ENCODE measurements at regions not wholly inside any gene's neighbourhood (a gene's known extent, or its start where the extent isn't known, plus 50 kb on each side); places are given as distances from the start of the nearest gene placed in this dataset.

GRCh38 chr6:73969971-73970970 is 274.3 kb downstream of the CD109 start:
- H3K27ac ChIP-seq = no peak overlapping the region

GRCh38 chr6:73968221-73968757 is 272.3 kb downstream of the CD109 start:
- H3K36me3 ChIP-seq = no peaks in the 10 kb centered on the region
- H3K27ac ChIP-seq = no peak overlapping the region

More at GRCh38 chr6:73969971-73970970, 274.3 kb downstream of the CD109 start:
- H3K36me3 ChIP-seq = no peaks in the 10 kb centered on the region
- no peak for DNase-seq (ENCODE audit: low spot score)
- TF ChIP-seq CTCF (IDR thresholded peaks at IDR 0.05) = peak; percentile 40
- no peak overlapping the region for H3K4me3 ChIP-seq
- H3K27me3 ChIP-seq (replicated peaks; ENCODE audit: insufficient read depth) = no peaks in the 10 kb centered on the region
- H3K9me3 ChIP-seq = no peaks in the 10 kb centered on the region
- ATAC-seq (ENCODE audit: insufficient number of reproducible peaks, low FRiP score, low read depth) = no peak
- H3K4me1 ChIP-seq (ENCODE audit: control insufficient read depth in 1 of 2, low read depth in 2 of 2) = peaks cover 3 to 8% of the 10 kb centered on the region in 2 donors

GRCh38 chr6:73965539-73966029 is 269.6 kb downstream of the CD109 start:
- Histone ChIP-seq H3K9me3 (no peaks in the 10 kb centered on the region), H3K36me3 (no peaks in the 10 kb centered on the region), H3K27me3 (replicated peaks; ENCODE audit: insufficient read depth) (no peaks in the 10 kb centered on the region), H3K4me3 (no peak overlapping the region), H3K27ac (no peak overlapping the region), H3K4me1 (ENCODE audit: control insufficient read depth in 1 of 2, low read depth in 2 of 2) (peaks cover 3 to 8% of the 10 kb centered on the region in 2 donors)
- ATAC-seq (ENCODE audit: insufficient number of reproducible peaks, low FRiP score, low read depth) (no peak), DNase-seq (ENCODE audit: low spot score) (no peak)
- TF ChIP-seq CTCF (IDR thresholded peaks at IDR 0.05) = no peak

More at GRCh38 chr6:73968221-73968757, 272.3 kb downstream of the CD109 start:
- ATAC-seq (ENCODE audit: insufficient number of reproducible peaks, low FRiP score, low read depth) (no peak), DNase-seq (ENCODE audit: low spot score) (no peak)
- TF ChIP-seq CTCF (IDR thresholded peaks at IDR 0.05) = no peak
- no peaks in the 10 kb centered on the region for H3K9me3 ChIP-seq
- H3K27me3 ChIP-seq (replicated peaks; ENCODE audit: insufficient read depth) = no peaks in the 10 kb centered on the region
- peaks cover 3 to 8% of the 10 kb centered on the region in 2 donors for H3K4me1 ChIP-seq (ENCODE audit: control insufficient read depth in 1 of 2, low read depth in 2 of 2)
- no peak overlapping the region for H3K4me3 ChIP-seq

- H3K36me3 ChIP-seq = no peaks in the 10 kb centered on the region
- H3K27me3 ChIP-seq (replicated peaks; ENCODE audit: insufficient read depth) = no peaks in the 10 kb centered on the region
- no peak for DNase-seq (ENCODE audit: low spot score)
- ATAC-seq (ENCODE audit: insufficient number of reproducible peaks, low FRiP score, low read depth) = no peak
- H3K9me3 ChIP-seq = no peaks in the 10 kb centered on the region
- H3K4me3 ChIP-seq = no peak overlapping the region
- H3K27ac ChIP-seq = no peak overlapping the region
- no peaks in the 10 kb centered on the region for H3K4me1 ChIP-seq (ENCODE audit: control insufficient read depth in 1 of 2, low read depth in 2 of 2)
- TF ChIP-seq CTCF (IDR thresholded peaks at IDR 0.05) = no peak
These were observed 268.3 kb downstream of the CD109 start for GRCh38 chr6:73964241-73964854.

- H3K36me3 ChIP-seq = no peaks in the 10 kb centered on the region
- no peak overlapping the region for H3K27ac ChIP-seq
- H3K4me1 ChIP-seq (ENCODE audit: control insufficient read depth in 1 of 2, low read depth in 2 of 2) = no peaks in the 10 kb centered on the region
- ATAC-seq (ENCODE audit: insufficient number of reproducible peaks, low FRiP score, low read depth) = no peak
- no peaks in the 10 kb centered on the region for H3K9me3 ChIP-seq
- DNase-seq (ENCODE audit: low spot score) = no peak
- TF ChIP-seq CTCF (IDR thresholded peaks at IDR 0.05) = no peak
- H3K4me3 ChIP-seq = no peak overlapping the region
- H3K27me3 ChIP-seq (replicated peaks; ENCODE audit: insufficient read depth) = no peaks in the 10 kb centered on the region
These were observed 266.9 kb downstream of the CD109 start for GRCh38 chr6:73962884-73963283.

Measured in thoracic aorta (tissue), 2 donors.